Breast epithelium (tissue), 3 donors: ENCODE measurements at regions not wholly inside any gene's neighbourhood (a gene's known extent, or its start where the extent isn't known, plus 50 kb on each side); places are given as distances from the start of the nearest gene placed in this dataset.

ENCODE experiments used
- POLR2AphosphoS5 ChIP-seq, 3 donors: sonication (generic); formaldehyde crosslinking; IDR thresholded peaks; one replicate each; pipeline ENCODE4 v1.6.1; 2017; ENCODE audit warnings: antibody characterized with exemption in 3 of 3
- TF ChIP-seq, protein P1 (sequence below), 3 donors: fragments of 450-650 bp; IDR thresholded peaks; one replicate each; pipeline ENCODE4 v1.5.1; 2016 to 2017; ENCODE audit warnings: antibody characterized with exemption in 3 of 3, mild to moderate bottlenecking in 3 of 3, moderate library complexity in 3 of 3

- TF ChIP-seq, protein P1, sequence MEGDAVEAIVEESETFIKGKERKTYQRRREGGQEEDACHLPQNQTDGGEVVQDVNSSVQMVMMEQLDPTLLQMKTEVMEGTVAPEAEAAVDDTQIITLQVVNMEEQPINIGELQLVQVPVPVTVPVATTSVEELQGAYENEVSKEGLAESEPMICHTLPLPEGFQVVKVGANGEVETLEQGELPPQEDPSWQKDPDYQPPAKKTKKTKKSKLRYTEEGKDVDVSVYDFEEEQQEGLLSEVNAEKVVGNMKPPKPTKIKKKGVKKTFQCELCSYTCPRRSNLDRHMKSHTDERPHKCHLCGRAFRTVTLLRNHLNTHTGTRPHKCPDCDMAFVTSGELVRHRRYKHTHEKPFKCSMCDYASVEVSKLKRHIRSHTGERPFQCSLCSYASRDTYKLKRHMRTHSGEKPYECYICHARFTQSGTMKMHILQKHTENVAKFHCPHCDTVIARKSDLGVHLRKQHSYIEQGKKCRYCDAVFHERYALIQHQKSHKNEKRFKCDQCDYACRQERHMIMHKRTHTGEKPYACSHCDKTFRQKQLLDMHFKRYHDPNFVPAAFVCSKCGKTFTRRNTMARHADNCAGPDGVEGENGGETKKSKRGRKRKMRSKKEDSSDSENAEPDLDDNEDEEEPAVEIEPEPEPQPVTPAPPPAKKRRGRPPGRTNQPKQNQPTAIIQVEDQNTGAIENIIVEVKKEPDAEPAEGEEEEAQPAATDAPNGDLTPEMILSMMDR (IDR thresholded peaks at IDR 0.05), result no peak
- no peak for TF ChIP-seq POLR2AphosphoS5 (IDR thresholded peaks at IDR 0.05)
Measured at GRCh38 chr16:60741810-60742209, 1294.4 kb downstream of the CDH8 start.
